ENCODE measurements at regions not wholly inside any gene's neighbourhood (a gene's known extent, or its start where the extent isn't known, plus 50 kb on each side); places are given as distances from the start of the nearest gene placed in this dataset.

DNA sequence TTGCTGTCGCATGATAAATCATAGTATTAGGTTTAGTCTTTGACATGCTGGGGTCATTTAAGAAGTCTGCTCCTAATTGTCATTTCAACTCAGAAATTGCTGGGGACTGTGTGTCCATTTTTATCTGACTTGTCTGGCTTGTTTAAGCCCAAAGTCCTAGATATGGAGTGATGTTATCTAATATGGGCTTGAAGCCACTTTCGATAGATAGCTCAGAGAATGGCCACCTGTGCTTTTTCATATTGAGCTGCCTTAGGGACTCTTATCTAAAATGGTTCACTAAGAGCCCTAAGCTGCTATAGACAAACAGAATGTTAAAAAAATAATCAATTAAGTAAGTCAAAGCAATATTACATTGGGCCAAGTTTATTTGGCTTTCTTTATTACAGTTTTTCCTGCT lies 81.6 kb upstream of the CNTNAP4 start:
- ATAC-seq (ENCODE audit: low FRiP score) = no peak
- no peak for DNase-seq (ENCODE audit: low spot score)
- TF ChIP-seq, protein P1, sequence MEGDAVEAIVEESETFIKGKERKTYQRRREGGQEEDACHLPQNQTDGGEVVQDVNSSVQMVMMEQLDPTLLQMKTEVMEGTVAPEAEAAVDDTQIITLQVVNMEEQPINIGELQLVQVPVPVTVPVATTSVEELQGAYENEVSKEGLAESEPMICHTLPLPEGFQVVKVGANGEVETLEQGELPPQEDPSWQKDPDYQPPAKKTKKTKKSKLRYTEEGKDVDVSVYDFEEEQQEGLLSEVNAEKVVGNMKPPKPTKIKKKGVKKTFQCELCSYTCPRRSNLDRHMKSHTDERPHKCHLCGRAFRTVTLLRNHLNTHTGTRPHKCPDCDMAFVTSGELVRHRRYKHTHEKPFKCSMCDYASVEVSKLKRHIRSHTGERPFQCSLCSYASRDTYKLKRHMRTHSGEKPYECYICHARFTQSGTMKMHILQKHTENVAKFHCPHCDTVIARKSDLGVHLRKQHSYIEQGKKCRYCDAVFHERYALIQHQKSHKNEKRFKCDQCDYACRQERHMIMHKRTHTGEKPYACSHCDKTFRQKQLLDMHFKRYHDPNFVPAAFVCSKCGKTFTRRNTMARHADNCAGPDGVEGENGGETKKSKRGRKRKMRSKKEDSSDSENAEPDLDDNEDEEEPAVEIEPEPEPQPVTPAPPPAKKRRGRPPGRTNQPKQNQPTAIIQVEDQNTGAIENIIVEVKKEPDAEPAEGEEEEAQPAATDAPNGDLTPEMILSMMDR (IDR thresholded peaks at IDR 0.05) = no peak

GRCh38 chr16:76197900-76198299 lies 79.3 kb upstream of the CNTNAP4 start:
- TF ChIP-seq, protein P1 (IDR thresholded peaks at IDR 0.05) = no peak
- DNase-seq (ENCODE audit: low spot score) (no peak), ATAC-seq (ENCODE audit: low FRiP score) (no peak)

DNA sequence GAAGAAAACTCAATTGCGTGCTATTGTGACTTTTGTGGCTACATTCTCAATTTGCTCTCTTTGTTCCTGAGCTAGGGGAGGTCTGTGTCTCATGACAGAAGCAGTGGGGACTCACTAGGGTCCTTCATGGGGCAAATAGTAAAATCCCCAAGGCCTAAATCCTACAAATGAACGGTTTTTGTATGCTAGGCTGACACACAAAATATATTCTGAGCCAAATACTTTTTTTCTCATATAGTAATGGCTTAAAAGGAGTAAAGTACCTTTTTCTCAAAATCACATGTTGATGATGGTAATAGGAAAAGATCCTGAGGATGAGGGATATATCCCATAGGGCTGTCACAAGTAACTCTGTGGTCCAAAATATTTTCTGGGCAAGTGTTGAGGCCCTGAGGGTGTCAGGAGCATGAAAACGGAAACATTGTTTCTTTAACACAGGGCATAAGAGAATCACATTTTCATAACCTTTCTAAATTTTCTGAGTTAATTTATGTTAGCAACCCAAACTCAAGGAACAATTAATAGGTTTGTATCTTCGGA lies 77.5 kb upstream of the CNTNAP4 start:
- TF ChIP-seq, protein P1 (IDR thresholded peaks at IDR 0.05) = no peak
- DNase-seq (ENCODE audit: low spot score) (no peak), ATAC-seq (ENCODE audit: low FRiP score) (no peak)

- TF ChIP-seq, protein P1 (IDR thresholded peaks at IDR 0.05) = no peak
- ATAC-seq (ENCODE audit: low FRiP score) = no peak
- DNase-seq (ENCODE audit: low spot score) = no peak
Measured at GRCh38 chr16:76201385-76201784, 75.8 kb upstream of the CNTNAP4 start.

- ATAC-seq (ENCODE audit: low FRiP score) (no peak), DNase-seq (ENCODE audit: low spot score) (no peak)
- TF ChIP-seq, protein P1 (IDR thresholded peaks at IDR 0.05) = no peak
Measured at GRCh38 chr16:76204249-76204648, 73.0 kb upstream of the CNTNAP4 start.

DNA sequence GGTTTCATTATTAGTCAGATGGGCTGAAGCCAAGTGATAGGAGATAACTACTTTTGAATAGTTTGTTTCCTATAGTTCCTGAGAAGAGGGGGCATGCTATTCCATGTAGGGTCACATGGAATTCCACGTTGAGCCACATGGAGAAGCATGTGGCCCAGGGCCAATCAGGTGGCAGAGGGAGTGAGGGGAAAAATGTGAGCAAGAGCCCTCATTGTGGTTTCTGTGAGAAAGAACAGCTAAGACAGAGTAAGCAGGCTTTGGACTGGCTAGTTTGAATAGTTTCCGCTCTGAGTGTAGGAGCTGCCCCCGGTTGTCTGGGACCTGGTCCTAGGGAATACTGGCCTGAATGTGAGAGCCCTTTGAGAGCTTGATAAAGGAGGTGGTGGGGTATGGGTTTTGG lies 69.9 kb upstream of the CNTNAP4 start:
- DNase-seq (ENCODE audit: low spot score) = no peak
- ATAC-seq (ENCODE audit: low FRiP score) = no peak
- TF ChIP-seq, protein P1 (IDR thresholded peaks at IDR 0.05) = no peak

DNA sequence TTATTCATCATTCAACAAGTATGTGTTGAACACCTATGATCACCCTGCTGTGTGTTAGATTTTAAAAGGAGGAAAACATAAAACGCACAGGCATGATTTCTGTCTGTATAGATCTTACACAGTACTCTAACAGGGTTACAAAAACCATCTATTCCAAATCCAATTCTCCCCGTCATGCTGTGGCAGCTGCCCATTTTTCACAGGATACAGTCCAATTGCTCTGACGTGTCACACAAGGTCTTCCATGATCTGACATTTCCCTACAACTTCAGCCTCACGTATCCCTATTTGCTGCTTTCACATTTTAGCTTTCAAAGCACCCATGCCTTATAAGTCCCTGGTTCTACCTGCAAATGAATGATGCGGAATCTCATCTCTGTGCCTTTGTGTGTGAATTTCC lies 67.0 kb upstream of the CNTNAP4 start:
- TF ChIP-seq, protein P1 (IDR thresholded peaks at IDR 0.05) = no peak
- ATAC-seq (ENCODE audit: low FRiP score) (no peak), DNase-seq (ENCODE audit: low spot score) (no peak)

Measured in omental fat pad (tissue), 3 donors.